Left lung (tissue), 4 donors: ENCODE measurements at regions not wholly inside any gene's neighbourhood (a gene's known extent, or its start where the extent isn't known, plus 50 kb on each side); places are given as distances from the start of the nearest gene placed in this dataset.

Experiments used
- ATAC-seq: fragments of 200-7000 bp; cut with Tn5 transposase; one replicate; pipeline ENCODE4 v1.9.1; 2020; ENCODE audit warnings: moderate library complexity
- DNase-seq, 4 donors: peaks; one replicate each; pipeline ENCODE4 v3.0.0-alpha.2; 2013 to 2020
- H3K27ac ChIP-seq, 2 donors: fragments of 200-600 bp; sonication (generic) in 1 of 2; one replicate each; pipeline versions ENCODE4 v1.5.0 to v1.8.0; 2020 to 2021
- H3K27me3 ChIP-seq, 2 donors: fragments of 200-600 bp; sonication (generic) in 1 of 2; one replicate each; pipeline versions ENCODE4 v1.5.0 to v1.8.0; 2020 to 2021
- H3K36me3 ChIP-seq, 2 donors: fragments of 200-600 bp; sonication (generic) in 1 of 2; one replicate each; pipeline versions ENCODE4 v1.5.0 to v1.8.0; 2020 to 2021
- H3K4me1 ChIP-seq, 2 donors: fragments of 200-600 bp; one replicate each; pipeline ENCODE4 v1.8.0; 2021
- H3K4me3 ChIP-seq, 2 donors: fragments of 200-600 bp; sonication (generic) in 1 of 2; one replicate each; pipeline versions ENCODE4 v1.5.0 to v1.8.0; 2020 to 2021; ENCODE audit warnings: mild to moderate bottlenecking in 1 of 2
- H3K9me3 ChIP-seq, 2 donors: fragments of 200-600 bp; sonication (generic) in 1 of 2; one replicate each; pipeline versions ENCODE4 v1.5.0 to v1.8.0; 2020 to 2021
- intact Hi-C, 2 donors: fragments of 100-400 bp; cut with DNase I; formaldehyde crosslinking; loops; one replicate each; pipeline versions ENCODE4 v1.11.2 to v1.14.2; 2022
- TF ChIP-seq, protein P1 (sequence below), 2 donors: fragments of 200-600 bp; sonication (generic) in 1 of 2; IDR thresholded peaks; one replicate each; pipeline versions ENCODE4 v1.5.0 to v1.8.0; 2021; ENCODE audit warnings: antibody characterized with exemption in 2 of 2
- donor health status: DM: no; HTN: yes; CAD: no.
- donor health status: DM: no; HTN: no; CAD: no.

DNA sequence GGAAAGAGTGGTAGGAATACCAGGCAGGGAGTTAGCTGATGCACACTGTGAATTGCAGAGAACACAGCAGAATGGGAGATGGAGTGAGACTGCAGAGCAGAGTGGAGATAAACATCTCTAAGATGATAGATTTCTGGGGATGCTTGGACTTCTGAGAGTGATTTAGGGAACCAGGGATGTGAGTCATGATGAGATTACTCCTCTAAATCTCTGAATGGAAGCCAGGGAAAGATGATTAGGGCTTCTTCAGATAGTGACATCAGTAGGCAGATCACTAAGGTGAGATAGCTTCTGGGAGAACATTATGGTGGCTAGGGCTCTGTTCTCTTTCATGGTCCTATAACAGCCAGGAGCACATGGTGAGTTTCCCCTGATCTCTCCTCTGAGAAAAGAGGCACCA, 501.5 kb upstream of the USP15 start:
- ATAC-seq, result no peak
- no peak overlapping the region for H3K4me3 ChIP-seq
- TF ChIP-seq, protein P1, sequence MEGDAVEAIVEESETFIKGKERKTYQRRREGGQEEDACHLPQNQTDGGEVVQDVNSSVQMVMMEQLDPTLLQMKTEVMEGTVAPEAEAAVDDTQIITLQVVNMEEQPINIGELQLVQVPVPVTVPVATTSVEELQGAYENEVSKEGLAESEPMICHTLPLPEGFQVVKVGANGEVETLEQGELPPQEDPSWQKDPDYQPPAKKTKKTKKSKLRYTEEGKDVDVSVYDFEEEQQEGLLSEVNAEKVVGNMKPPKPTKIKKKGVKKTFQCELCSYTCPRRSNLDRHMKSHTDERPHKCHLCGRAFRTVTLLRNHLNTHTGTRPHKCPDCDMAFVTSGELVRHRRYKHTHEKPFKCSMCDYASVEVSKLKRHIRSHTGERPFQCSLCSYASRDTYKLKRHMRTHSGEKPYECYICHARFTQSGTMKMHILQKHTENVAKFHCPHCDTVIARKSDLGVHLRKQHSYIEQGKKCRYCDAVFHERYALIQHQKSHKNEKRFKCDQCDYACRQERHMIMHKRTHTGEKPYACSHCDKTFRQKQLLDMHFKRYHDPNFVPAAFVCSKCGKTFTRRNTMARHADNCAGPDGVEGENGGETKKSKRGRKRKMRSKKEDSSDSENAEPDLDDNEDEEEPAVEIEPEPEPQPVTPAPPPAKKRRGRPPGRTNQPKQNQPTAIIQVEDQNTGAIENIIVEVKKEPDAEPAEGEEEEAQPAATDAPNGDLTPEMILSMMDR (IDR thresholded peaks at IDR 0.05), result no peak
- H3K27ac ChIP-seq, result no peak overlapping the region
- intact Hi-C loops, result no loop called here
- no peak for DNase-seq
- no peaks in the 10 kb centered on the region for H3K9me3 ChIP-seq
- H3K27me3 ChIP-seq, result no peaks in the 10 kb centered on the region
- no peaks in the 10 kb centered on the region for H3K36me3 ChIP-seq
- no peaks in the 10 kb centered on the region for H3K4me1 ChIP-seq

DNA sequence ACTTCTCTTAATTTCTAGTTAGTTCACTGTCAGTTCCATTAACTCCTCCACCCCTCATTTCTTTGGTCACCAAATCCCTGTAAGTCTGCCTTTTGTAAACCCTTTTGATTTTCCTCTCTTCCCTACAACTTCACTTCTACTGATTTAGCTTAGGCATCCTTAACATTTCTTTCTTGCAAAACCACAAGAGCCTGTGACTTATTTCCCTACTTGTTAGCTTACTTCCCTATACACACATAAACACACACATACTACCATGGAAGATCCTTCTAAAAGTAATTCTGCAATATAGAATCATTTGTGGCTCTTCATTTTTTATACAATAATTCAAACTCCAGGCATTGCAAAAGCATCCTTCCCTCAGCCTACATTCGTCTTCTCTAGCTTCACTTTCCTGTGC, 494.3 kb upstream of the USP15 start:
- Histone ChIP-seq H3K9me3 (peaks cover 0 to 5% of the 10 kb centered on the region in 2 donors), H3K36me3 (no peaks in the 10 kb centered on the region), H3K4me1 (no peaks in the 10 kb centered on the region), H3K27me3 (no peaks in the 10 kb centered on the region), H3K4me3 (no peak overlapping the region), H3K27ac (no peak overlapping the region)
- DNase-seq (no peak), ATAC-seq (no peak)
- TF ChIP-seq, protein P1 (IDR thresholded peaks at IDR 0.05), result no peak
- intact Hi-C loops, result no loop called here

DNA sequence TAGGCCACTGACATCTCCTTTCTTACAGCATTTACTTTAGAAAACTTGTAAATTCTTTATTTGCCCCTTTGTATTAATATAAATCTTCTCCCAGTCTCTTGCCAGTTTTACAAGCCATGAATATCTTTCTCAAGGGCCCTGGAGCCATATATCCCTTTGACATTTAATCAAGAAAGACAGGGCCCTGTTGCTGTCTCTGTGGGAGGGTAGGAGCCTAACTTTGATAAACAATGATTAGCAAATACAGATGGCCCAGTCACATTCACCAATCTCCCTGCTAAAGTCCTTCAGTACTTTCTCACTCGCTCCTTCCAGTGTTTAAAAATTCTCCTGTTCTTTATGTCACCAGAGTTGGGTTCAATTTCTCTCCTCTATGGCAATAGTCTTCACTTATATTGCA, 479.8 kb upstream of the USP15 start:
- Histone ChIP-seq H3K9me3 (no peaks in the 10 kb centered on the region), H3K4me1 (no peaks in the 10 kb centered on the region), H3K4me3 (no peak overlapping the region), H3K27ac (no peak overlapping the region), H3K36me3 (no peaks in the 10 kb centered on the region), H3K27me3 (no peaks in the 10 kb centered on the region)
- TF ChIP-seq, protein P1 (IDR thresholded peaks at IDR 0.05), result no peak
- DNase-seq, result no peak
- intact Hi-C loops, result no loop called here
- ATAC-seq, result no peak

DNA sequence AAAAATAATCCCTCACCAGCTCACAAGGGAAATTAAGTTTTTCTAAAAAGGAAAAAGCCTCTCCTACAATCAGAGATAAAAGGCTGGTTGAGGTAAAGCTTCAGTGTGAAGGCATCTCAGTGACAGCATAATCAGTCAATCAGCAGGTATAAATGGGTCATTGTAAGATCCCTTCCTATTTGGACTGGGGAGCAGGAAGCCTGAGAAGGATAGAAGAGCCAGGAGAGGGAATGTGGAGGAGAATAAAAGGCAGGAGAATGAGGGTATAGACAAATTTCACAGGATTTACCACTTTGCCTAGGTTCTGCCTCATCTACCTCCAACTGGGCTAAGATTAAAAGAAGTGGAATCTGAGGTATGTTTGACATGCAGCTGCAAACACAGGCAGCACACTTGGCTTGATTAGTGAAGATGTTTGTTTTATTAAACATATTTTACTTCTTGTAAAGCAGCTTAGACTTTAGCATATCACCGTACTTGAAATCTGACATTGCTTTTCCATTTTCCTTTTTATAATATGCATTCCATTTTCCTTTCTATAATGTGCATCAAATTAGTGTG, 479.1 kb upstream of the USP15 start:
- ATAC-seq (peak; percentile 80), DNase-seq (no peak)
- H3K4me3 ChIP-seq, result no peak overlapping the region
- H3K9me3 ChIP-seq, result no peaks in the 10 kb centered on the region
- H3K36me3 ChIP-seq, result no peaks in the 10 kb centered on the region
- H3K27ac ChIP-seq, result no peak overlapping the region
- H3K27me3 ChIP-seq, result no peaks in the 10 kb centered on the region
- intact Hi-C loops, result no loop called here
- TF ChIP-seq, protein P1 (IDR thresholded peaks at IDR 0.05), result no peak
- H3K4me1 ChIP-seq, result no peaks in the 10 kb centered on the region

DNA sequence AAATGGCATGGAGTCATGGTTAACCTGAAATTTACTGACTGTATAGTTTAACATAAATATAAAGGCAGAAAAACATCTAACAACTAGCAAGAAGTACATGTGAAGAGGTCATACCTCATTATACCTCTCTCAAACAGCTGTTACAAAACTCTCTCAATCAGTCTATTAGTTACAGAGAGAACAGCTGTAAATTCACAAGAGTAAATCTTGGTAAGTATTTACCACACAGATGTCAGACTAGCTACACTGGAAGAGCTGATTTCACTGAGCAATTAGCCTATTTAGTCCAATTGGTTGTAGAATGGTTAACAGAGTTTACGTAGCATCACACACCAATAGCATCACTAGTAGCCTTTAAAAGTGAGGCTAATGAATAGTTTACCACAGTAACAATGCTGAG, 463.4 kb upstream of the USP15 start:
- Histone ChIP-seq H3K4me1 (no peaks in the 10 kb centered on the region), H3K9me3 (no peaks in the 10 kb centered on the region), H3K4me3 (no peak overlapping the region), H3K36me3 (no peaks in the 10 kb centered on the region), H3K27ac (no peak overlapping the region), H3K27me3 (no peaks in the 10 kb centered on the region)
- DNase-seq (no peak), ATAC-seq (no peak)
- intact Hi-C loops, result no loop called here
- TF ChIP-seq, protein P1 (IDR thresholded peaks at IDR 0.05), result no peak
